GM19043 (cell line): ENCODE measurements at regions not wholly inside any gene's neighbourhood (a gene's known extent, or its start where the extent isn't known, plus 50 kb on each side); places are given as distances from the start of the nearest gene placed in this dataset.

Source experiments
- ATAC-seq: cut with Tn5 transposase; IDR thresholded peaks from one replicate; pipeline ENCODE4 v1.9.1; 2021; ENCODE audit warnings: low read depth; ENCODE audit not compliant: unreplicated experiment

- ATAC-seq: no peak
Measured at GRCh38 chr10:78964952-78965633, 103.7 kb upstream of the ZMIZ1 start.

GRCh38 chr10:78966182-78966787 lies 102.5 kb upstream of the ZMIZ1 start:
- ATAC-seq: no peak

- ATAC-seq: no peak
Measured at GRCh38 chr10:78966844-78967488, 101.8 kb upstream of the ZMIZ1 start.

- no peak for ATAC-seq
Measured at GRCh38 chr10:78968300-78968942, 100.3 kb upstream of the ZMIZ1 start.

- ATAC-seq: no peak
Measured at GRCh38 chr10:78968943-78969342, 99.8 kb upstream of the ZMIZ1 start.

- ATAC-seq: no peak
Measured at GRCh38 chr10:78969719-78970118, 99.0 kb upstream of the ZMIZ1 start.

GRCh38 chr10:78970261-78970660 lies 98.5 kb upstream of the ZMIZ1 start:
- no peak for ATAC-seq

- no peak for ATAC-seq
Measured at GRCh38 chr10:78971094-78971682, 97.6 kb upstream of the ZMIZ1 start.

GRCh38 chr10:78972160-78972946 lies 96.4 kb upstream of the ZMIZ1 start:
- ATAC-seq: no peak

GRCh38 chr10:78972947-78973900 lies 95.5 kb upstream of the ZMIZ1 start:
- peak; percentile 85 for ATAC-seq

GRCh38 chr10:78973901-78974616 lies 94.7 kb upstream of the ZMIZ1 start:
- ATAC-seq: peak; percentile 33

- ATAC-seq: no peak
Measured at GRCh38 chr10:78974617-78975317, 94.0 kb upstream of the ZMIZ1 start.

- no peak for ATAC-seq
Measured at GRCh38 chr10:78975926-78976325, 92.8 kb upstream of the ZMIZ1 start.

- ATAC-seq: no peak
Measured at GRCh38 chr10:78976825-78977755, 91.7 kb upstream of the ZMIZ1 start.

GRCh38 chr10:78979938-78980337 lies 88.8 kb upstream of the ZMIZ1 start:
- no peak for ATAC-seq

- ATAC-seq: no peak
Measured at GRCh38 chr10:78980354-78980753, 88.4 kb upstream of the ZMIZ1 start.

- no peak for ATAC-seq
Measured at GRCh38 chr10:78980815-78981214, 88.0 kb upstream of the ZMIZ1 start.
